Spleen (tissue), 7 donors: ENCODE measurements at regions not wholly inside any gene's neighbourhood (a gene's known extent, or its start where the extent isn't known, plus 50 kb on each side); places are given as distances from the start of the nearest gene placed in this dataset.
"Not testable (repeated sequence)": the region's sequence is repeated elsewhere in the genome, so short reads cannot be mapped to it uniquely, and the experiment has no call there.

ENCODE experiments used
- POLR2A ChIP-seq, 3 donors: fragments of 450-650 bp; IDR thresholded peaks; one replicate each; pipeline ENCODE4 v1.5.1; 2017; ENCODE audit warnings: antibody characterized with exemption in 3 of 3, mild to moderate bottlenecking in 1 of 3
- POLR2AphosphoS5 ChIP-seq, 3 donors: sonication (generic); formaldehyde crosslinking; IDR thresholded peaks; one replicate each; pipeline ENCODE4 v1.5.1; 2017; ENCODE audit warnings: antibody characterized with exemption in 3 of 3
- TF ChIP-seq, protein P1 (sequence below), 11 experiments: fragments of 200-600 bp in 7 of 11; fragments of 450-650 bp in 4 of 11; sonication (generic) in 4 of 11; IDR thresholded peaks in 8 of 11; conservative IDR thresholded peaks in 3 of 11; 1 replicate in 7 of 11; 2 replicates in 4 of 11; pipeline versions ENCODE4 v1.4.0 to v1.8.0; 2016 to 2021; ENCODE audit warnings: antibody characterized with exemption in 11 of 11, inconsistent platforms in 4 of 11, mild to moderate bottlenecking in 1 of 11
- donor health status: DM: no; HTN: no; CAD: no; lungs with moderate emphysema.
- donor health status: DM: no; HTN: no; CAD: no.
- donor health status: DM: no; HTN: no; CAD: no.

- TF ChIP-seq, protein P1, sequence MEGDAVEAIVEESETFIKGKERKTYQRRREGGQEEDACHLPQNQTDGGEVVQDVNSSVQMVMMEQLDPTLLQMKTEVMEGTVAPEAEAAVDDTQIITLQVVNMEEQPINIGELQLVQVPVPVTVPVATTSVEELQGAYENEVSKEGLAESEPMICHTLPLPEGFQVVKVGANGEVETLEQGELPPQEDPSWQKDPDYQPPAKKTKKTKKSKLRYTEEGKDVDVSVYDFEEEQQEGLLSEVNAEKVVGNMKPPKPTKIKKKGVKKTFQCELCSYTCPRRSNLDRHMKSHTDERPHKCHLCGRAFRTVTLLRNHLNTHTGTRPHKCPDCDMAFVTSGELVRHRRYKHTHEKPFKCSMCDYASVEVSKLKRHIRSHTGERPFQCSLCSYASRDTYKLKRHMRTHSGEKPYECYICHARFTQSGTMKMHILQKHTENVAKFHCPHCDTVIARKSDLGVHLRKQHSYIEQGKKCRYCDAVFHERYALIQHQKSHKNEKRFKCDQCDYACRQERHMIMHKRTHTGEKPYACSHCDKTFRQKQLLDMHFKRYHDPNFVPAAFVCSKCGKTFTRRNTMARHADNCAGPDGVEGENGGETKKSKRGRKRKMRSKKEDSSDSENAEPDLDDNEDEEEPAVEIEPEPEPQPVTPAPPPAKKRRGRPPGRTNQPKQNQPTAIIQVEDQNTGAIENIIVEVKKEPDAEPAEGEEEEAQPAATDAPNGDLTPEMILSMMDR (IDR thresholded peaks at IDR 0.05 in 8 of 11, conservative IDR thresholded peaks at IDR 0.05 in 3 of 11): not testable (repeated sequence)
- not testable (repeated sequence) for TF ChIP-seq POLR2A, POLR2AphosphoS5 (IDR thresholded peaks at IDR 0.05)
Measured at GRCh38 chr1:96604620-96605019, 117.0 kb upstream of the PTBP2 start.
